ENCODE measurements at regions not wholly inside any gene's neighbourhood (a gene's known extent, or its start where the extent isn't known, plus 50 kb on each side); places are given as distances from the start of the nearest gene placed in this dataset.

DNA sequence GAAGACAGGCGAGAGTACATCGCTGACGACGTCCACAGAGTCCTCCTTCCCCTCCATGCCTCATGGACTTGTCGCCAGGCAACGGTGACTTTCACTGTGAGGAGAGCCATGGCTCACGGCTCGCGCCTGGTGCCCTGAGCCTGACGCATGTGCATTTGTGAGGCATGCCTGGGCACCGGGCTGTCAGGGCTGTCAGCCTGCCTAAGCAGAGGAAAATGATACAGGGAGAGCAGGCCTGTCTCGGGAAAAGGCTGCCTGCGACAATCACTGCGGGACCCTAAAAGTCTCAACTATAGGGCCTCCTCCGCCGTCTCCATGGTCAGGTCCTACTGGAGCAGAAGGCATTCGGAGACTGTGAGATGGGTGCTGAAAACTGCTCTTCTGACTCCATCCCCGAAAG is 135.5 kb upstream of the WSB1 start:
- TF ChIP-seq, protein P1, sequence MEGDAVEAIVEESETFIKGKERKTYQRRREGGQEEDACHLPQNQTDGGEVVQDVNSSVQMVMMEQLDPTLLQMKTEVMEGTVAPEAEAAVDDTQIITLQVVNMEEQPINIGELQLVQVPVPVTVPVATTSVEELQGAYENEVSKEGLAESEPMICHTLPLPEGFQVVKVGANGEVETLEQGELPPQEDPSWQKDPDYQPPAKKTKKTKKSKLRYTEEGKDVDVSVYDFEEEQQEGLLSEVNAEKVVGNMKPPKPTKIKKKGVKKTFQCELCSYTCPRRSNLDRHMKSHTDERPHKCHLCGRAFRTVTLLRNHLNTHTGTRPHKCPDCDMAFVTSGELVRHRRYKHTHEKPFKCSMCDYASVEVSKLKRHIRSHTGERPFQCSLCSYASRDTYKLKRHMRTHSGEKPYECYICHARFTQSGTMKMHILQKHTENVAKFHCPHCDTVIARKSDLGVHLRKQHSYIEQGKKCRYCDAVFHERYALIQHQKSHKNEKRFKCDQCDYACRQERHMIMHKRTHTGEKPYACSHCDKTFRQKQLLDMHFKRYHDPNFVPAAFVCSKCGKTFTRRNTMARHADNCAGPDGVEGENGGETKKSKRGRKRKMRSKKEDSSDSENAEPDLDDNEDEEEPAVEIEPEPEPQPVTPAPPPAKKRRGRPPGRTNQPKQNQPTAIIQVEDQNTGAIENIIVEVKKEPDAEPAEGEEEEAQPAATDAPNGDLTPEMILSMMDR (IDR thresholded peaks at IDR 0.05), result no peak
- TF ChIP-seq MAX (IDR thresholded peaks at IDR 0.05; ENCODE audit: low read depth), result no peak
- no peak for TF ChIP-seq NRF1 (IDR thresholded peaks at IDR 0.05; ENCODE audit: low read depth, low read length)
- no peak for TF ChIP-seq EZH2phosphoT487 (IDR thresholded peaks at IDR 0.05; ENCODE audit: borderline replicate concordance, low read depth)
- TF ChIP-seq ELF1 (IDR thresholded peaks at IDR 0.05), result no peak
- TF ChIP-seq FOSL2 (IDR thresholded peaks at IDR 0.05; ENCODE audit: borderline replicate concordance, low read depth), result no peak

Data from SK-N-SH (cell line).